SJCRH30 (cell line): ENCODE measurements at regions not wholly inside any gene's neighbourhood (a gene's known extent, or its start where the extent isn't known, plus 50 kb on each side); places are given as distances from the start of the nearest gene placed in this dataset.

Experiments used
- DNase-seq, 2 experiments: peaks; one replicate each; pipeline ENCODE4 v3.0.0-alpha.2; 2015 to 2020
- H3K27ac ChIP-seq: fragments of 250-450 bp; sonication (Bioruptor Pico); 2 replicates; pipeline ENCODE4 v1.5.1; 2020; ENCODE audit warnings: mild to moderate bottlenecking, moderate library complexity
- H3K27me3 ChIP-seq: fragments of 250-450 bp; sonication (Bioruptor Pico); 2 replicates; pipeline ENCODE4 v1.5.1; 2020; ENCODE audit warnings: mild to moderate bottlenecking, moderate library complexity
- H3K36me3 ChIP-seq: fragments of 250-450 bp; sonication (Bioruptor Pico); 2 replicates; pipeline ENCODE4 v1.5.1; 2020; ENCODE audit warnings: mild to moderate bottlenecking, moderate library complexity
- H3K4me1 ChIP-seq: fragments of 250-450 bp; sonication (Bioruptor Pico); 2 replicates; pipeline ENCODE4 v1.5.1; 2020; ENCODE audit warnings: mild to moderate bottlenecking, moderate library complexity
- H3K4me3 ChIP-seq: fragments of 250-450 bp; sonication (Bioruptor Pico); 2 replicates; pipeline ENCODE4 v1.5.1; 2020; ENCODE audit warnings: mild to moderate bottlenecking, moderate library complexity
- H3K9me3 ChIP-seq: fragments of 250-450 bp; sonication (Bioruptor Pico); replicated peaks from 2 replicates; pipeline ENCODE4 v1.5.1; 2020; ENCODE audit warnings: mild to moderate bottlenecking, moderate library complexity

DNA sequence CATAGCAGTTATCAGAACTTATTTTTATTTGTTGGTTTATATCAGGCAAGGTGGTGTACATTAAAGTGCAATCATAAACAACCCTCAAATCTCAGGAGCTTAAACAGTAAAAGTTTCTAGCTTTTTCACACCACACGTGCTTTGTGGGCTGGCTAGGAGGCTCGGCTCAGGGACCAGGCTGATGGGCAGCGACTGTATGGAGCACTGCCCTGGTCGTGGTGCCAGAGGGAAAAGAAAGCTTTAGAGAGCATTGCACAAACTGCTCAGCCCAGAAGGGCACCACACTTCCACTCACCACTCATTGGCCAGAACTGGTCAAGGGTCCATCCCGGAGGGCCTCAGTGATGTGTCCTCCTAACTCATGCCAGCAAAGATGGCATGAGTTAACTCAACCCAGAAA, 123.2 kb downstream of the AQP9 start:
- H3K36me3 ChIP-seq = no peaks in the 10 kb centered on the region
- no peak overlapping the region for H3K27ac ChIP-seq
- H3K4me3 ChIP-seq = no peak overlapping the region
- H3K27me3 ChIP-seq = no peaks in the 10 kb centered on the region
- no peak for DNase-seq
- peaks cover 7% of the 10 kb centered on the region for H3K9me3 ChIP-seq
- H3K4me1 ChIP-seq = no peaks in the 10 kb centered on the region

DNA sequence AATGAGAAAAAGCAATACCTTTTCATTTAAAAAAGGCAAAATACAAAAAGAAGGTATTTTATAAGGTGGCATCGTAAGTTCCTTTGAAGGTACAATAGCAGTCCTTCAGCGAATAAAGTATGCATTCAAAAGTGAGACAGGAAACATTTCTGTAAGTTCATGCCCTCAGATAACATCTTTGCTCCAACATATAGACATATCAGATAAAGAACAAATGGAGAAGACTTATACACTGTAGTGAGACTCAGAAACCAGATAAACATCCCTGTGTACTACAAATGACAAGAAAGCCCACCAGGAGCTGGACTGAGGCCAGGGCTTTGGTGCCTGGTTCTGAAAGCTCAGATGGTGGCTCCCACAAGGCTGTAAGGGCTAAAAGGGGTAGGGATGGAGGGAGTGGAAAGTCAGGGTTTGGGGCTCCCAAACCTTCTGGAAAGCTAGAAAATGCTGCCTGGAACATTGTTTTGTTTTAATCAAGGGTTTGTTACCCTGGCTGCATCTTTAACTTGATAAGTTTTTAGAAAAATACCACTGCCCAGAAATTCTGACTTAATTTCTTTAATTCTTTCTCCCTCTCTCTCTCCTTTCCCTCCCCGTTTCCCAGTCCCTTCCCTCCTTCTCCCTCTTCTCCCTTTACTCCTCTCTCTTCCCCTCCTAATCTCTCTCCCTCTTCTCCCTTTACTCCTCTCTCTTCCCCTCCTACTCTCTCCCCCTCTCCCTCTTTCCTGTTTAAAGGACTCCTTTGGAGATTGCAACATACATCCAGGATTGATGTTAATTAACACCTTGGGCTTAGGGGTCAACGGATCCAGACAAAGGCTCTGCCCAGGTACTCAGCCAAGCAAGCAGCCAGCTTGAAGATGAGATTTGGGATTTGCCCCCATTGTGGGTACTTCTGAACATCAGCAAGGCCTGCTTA, 126.1 kb downstream of the AQP9 start:
- H3K27ac ChIP-seq = no peak overlapping the region
- peaks cover 5% of the 10 kb centered on the region for H3K9me3 ChIP-seq
- no peaks in the 10 kb centered on the region for H3K36me3 ChIP-seq
- H3K27me3 ChIP-seq = no peaks in the 10 kb centered on the region
- peak in 1 of 2 experiments; percentile 15 for DNase-seq
- H3K4me1 ChIP-seq = no peaks in the 10 kb centered on the region
- no peak overlapping the region for H3K4me3 ChIP-seq

DNA sequence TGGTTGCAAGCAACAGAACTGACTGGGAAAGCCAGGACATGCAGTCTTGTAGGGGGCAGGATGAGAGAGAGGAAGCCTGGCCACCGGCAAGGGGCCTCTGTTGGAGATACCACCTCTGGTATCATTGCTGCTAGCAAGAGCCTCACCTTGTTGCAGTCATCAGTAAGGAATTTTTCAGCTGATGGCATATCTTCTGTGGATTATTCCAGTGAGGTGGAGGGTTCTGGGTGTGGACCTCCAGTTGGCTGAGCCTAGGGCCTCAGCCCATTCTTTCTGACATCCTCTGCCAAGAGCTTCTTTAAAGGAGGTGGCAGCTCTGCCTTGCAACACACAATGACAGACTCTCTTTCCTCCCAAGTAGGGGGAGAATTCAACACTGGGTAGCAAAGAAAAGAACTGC, 128.9 kb downstream of the AQP9 start:
- H3K27ac ChIP-seq = no peak overlapping the region
- no peaks in the 10 kb centered on the region for H3K36me3 ChIP-seq
- H3K4me3 ChIP-seq = no peak overlapping the region
- H3K27me3 ChIP-seq = no peaks in the 10 kb centered on the region
- peaks cover 4% of the 10 kb centered on the region; the same call in 1 of the 2 replicates for H3K4me1 ChIP-seq
- peaks cover 7% of the 10 kb centered on the region for H3K9me3 ChIP-seq
- DNase-seq = no peak

DNA sequence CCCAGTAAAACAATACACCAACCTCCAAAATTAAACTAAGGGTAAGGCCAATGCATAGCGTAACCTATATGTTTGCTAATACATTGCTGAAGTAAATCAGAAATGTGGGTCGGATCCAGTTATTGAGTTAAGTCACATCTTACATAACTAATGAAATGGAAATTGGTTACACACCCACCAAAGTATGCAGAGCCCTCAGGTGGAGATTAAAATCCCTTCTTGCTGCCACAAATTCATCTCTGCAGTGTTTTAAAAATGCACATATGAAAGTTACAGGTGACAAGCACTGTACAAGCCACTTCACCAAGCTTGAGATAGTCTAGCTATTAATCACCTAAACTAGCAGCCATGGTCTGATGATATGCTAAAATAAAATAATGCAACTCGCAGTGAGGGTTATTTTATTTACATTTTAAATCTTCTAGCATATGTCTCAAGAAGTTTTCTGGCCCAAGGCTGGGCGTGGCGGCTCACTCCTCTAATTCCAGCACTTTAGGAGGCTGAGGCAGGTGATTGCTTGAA, 130.6 kb downstream of the AQP9 start:
- Histone ChIP-seq H3K4me3 (no peak overlapping the region), H3K27ac (no peak overlapping the region), H3K9me3 (peaks cover 7% of the 10 kb centered on the region), H3K4me1 (peaks cover 4% of the 10 kb centered on the region; the same call in 1 of the 2 replicates), H3K36me3 (no peaks in the 10 kb centered on the region), H3K27me3 (no peaks in the 10 kb centered on the region)
- DNase-seq = no peak

DNA sequence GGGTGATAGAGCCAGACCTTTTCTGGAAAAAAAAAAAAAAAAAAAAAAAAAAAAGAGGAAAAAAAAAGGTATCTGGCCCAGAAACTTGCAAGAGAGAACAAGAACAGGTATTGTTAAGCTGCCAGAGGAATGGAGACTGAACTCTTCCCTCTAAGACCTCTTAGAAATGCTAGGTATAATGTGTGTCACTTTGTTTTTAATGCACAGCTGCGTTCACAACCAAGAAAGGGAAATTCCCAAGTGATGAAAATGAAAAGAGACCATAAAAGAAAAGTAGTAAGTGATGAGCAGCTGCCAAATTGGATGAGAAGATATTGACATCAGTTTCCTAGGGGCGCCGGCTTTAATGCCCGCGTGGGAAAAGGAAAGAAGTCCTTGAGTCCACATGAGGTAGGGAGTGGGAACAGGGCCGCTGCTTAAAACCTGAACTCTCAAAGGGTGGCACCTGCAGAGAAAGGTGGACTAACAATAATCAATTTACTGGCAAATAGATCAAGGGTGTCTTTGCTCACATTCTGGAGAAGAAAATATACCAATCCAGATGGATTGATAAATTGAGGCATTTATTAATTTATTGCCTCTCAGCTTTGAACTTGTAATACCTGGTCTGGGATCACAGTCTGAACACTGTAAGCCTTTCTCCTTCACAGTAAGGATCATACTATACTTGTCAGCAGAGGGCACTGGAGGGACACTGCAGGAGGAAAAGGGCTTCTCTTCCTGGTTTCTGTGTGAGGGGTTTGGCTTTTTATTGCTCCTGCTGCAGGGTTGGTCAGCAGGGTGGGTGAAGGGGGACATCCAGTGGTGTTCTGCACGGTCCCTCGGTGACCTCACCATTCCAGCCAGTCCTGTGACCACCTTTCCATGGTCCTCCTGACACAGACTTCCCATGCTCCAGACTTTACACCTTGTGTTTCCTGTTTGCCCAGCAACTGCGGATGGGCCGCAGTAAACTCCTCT, 131.6 kb downstream of the AQP9 start:
- Histone ChIP-seq H3K27me3 (no peaks in the 10 kb centered on the region), H3K27ac (no peak overlapping the region; the same call in 1 of the 2 replicates), H3K9me3 (peaks cover 7% of the 10 kb centered on the region), H3K36me3 (no peaks in the 10 kb centered on the region), H3K4me1 (peaks cover 4% of the 10 kb centered on the region; the same call in 1 of the 2 replicates), H3K4me3 (no peak overlapping the region)
- DNase-seq = peak; percentile 70 to 90

DNA sequence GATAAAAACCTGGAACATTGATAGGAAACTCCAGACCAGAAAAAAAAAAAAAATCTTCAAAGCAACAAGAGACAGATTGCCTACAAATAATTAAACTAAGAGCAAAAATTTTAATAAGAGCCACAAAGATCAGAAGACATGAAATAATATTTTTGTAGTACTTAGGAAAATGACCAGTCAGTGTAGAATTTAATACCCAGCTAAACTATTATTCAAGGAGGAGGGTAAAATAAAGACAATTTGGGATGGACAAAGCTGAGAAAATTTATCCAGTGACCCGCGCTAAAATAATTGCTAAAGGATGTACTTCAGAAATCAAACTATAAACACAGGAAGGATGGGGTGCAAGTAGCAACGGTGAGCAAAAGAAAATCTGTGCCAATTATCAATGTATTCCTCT, 133.2 kb downstream of the AQP9 start:
- no peaks in the 10 kb centered on the region for H3K27me3 ChIP-seq
- H3K27ac ChIP-seq = no peak overlapping the region
- H3K4me1 ChIP-seq = peaks cover 4% of the 10 kb centered on the region; the same call in 1 of the 2 replicates
- 0 out of 2 replicates have a peak, but pooled peaks cover 3% of the 10 kb centered on the region for H3K9me3 ChIP-seq
- no peak for DNase-seq
- no peak overlapping the region for H3K4me3 ChIP-seq
- H3K36me3 ChIP-seq = no peaks in the 10 kb centered on the region

DNA sequence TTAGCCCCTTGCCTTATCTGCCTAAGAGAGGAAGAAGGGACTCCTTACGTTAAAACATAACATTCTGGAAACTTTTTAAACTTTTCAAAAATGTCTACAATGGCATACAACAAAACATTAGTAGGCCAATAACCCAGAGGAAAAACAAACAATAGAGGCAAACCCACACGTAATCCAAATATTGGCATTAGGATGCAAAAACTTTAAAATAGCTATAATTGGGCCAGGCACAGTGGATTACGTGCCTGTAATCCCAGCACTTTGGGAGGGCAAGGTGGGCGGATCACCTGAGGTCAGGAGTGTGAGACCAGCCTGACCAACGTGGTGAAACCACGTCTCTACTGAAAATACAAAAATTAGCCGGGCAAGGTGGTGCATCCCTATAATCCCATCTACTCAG, 134.9 kb downstream of the AQP9 start:
- H3K4me1 ChIP-seq = peaks cover 4% of the 10 kb centered on the region; the same call in 1 of the 2 replicates
- no peaks in the 10 kb centered on the region for H3K36me3 ChIP-seq
- H3K9me3 ChIP-seq = 0 out of 2 replicates have a peak, but pooled peaks cover 3% of the 10 kb centered on the region
- no peak for DNase-seq
- no peak overlapping the region for H3K4me3 ChIP-seq
- H3K27ac ChIP-seq = no peak overlapping the region
- H3K27me3 ChIP-seq = no peaks in the 10 kb centered on the region

DNA sequence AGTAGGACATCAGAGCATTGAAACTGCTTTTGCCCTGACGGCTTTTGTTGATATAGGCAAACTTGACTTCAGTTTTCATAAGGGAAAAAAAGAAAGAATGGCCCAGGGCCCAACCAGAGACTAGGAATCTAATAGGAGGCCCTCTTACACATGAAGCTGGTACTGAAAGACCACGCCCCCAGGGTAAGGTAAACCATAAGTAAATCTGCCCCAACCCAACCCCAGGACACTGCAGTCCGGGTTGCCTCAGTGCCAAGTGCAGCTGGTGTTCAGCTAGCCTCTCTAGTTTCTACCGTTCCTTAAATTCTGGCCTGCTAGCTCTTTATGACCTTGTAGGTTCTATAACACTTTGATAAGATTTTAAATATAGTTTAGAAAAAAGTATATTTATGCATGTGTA, 136.7 kb downstream of the AQP9 start:
- Histone ChIP-seq H3K9me3 (0 out of 2 replicates have a peak, but pooled peaks cover 3% of the 10 kb centered on the region), H3K4me3 (no peak overlapping the region), H3K4me1 (peaks cover 4% of the 10 kb centered on the region; the same call in 1 of the 2 replicates), H3K27ac (no peak overlapping the region), H3K36me3 (no peaks in the 10 kb centered on the region), H3K27me3 (no peaks in the 10 kb centered on the region)
- peak in 1 of 2 experiments; percentile 9 for DNase-seq

DNA sequence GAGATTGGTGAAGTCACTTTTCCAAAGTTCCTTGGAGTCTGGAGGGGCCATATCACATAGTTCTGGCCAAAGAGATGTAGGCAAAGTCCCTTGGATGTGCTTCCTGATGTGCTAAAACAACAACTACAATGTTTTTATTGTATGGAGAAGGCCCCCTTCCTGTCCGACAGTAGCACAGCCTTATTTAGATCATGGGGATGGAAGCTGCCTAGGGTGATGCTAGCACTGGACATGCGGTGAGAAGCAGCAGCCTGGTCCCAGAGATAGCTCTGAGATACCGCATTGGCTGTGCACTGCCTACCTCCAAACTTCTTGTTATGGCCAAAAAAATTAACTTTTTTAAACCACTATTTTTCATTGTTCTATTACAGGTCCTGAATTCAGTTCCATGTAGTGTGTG, 137.6 kb downstream of the AQP9 start:
- Histone ChIP-seq H3K4me1 (no peaks in the 10 kb centered on the region), H3K36me3 (no peaks in the 10 kb centered on the region), H3K4me3 (no peak overlapping the region), H3K27ac (no peak overlapping the region), H3K27me3 (no peaks in the 10 kb centered on the region), H3K9me3 (0 out of 2 replicates have a peak, but pooled peaks cover 3% of the 10 kb centered on the region)
- DNase-seq = no peak

DNA sequence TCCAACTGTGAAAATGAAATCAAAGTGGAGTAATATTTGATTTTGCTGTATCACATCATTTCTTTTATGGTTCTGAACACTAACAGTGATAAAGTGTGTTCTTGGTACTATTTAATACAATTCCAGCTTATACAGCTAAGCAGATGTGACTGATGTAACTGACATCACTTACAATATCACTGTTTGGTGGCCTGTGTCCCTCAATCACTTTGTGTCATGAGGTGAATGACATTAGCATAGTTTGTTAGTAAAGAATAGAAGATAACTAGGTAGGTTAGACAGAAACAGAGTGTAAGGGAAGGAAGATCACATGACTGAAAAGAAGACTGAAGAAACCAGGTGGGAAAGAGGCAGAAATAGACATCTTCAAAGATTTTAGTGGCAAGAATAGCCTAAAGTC, 138.7 kb downstream of the AQP9 start:
- no peak overlapping the region for H3K4me3 ChIP-seq
- no peak overlapping the region for H3K27ac ChIP-seq
- DNase-seq = no peak
- no peaks in the 10 kb centered on the region for H3K36me3 ChIP-seq
- H3K4me1 ChIP-seq = no peaks in the 10 kb centered on the region
- H3K27me3 ChIP-seq = no peaks in the 10 kb centered on the region
- H3K9me3 ChIP-seq = no peaks in the 10 kb centered on the region

DNA sequence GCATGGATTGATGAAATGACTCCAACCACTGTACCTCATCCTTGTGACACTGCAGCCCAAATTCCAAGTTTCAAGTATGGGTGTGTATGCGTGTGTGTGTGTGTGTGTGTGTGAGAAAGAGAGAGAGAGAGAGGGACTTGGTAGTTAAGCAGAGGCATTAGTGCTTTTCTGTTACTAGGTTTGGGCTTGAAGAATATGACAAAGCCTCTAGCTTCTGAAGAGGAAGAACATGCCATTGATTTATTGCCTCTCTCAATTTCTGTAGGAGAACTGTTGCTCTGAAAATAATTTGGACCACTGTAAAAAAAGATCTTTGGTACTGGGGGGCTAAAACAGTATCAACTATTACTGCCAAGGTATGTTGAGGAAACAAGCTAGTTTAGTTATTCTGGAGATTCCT, 139.2 kb downstream of the AQP9 start:
- no peaks in the 10 kb centered on the region for H3K9me3 ChIP-seq

DNA sequence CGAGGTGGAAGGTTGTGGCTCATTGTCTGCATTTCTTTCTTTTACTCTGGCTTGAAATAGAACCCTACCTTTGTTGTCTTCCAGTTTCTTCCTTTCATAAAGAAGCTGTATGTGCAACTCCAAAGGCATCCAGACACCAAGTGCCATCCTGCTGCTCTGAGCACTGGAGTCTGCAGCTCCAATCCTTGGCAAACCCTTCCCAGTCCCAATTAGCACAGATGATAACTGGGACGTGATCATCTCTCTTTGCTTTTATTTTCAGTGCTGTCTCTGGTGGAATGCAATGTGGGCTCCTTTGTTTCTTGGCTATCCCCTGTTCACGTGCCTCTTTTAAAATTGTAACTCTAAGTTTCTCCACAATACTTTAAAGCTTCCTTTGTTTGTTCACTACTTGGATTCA, 140.9 kb downstream of the AQP9 start:
- DNase-seq = no peak
- Histone ChIP-seq H3K4me3 (no peak overlapping the region), H3K27ac (no peak overlapping the region), H3K4me1 (no peaks in the 10 kb centered on the region), H3K27me3 (no peaks in the 10 kb centered on the region), H3K36me3 (no peaks in the 10 kb centered on the region), H3K9me3 (no peaks in the 10 kb centered on the region)

More for the DNA sequence above, 139.2 kb downstream of the AQP9 start:
- Histone ChIP-seq H3K36me3 (no peaks in the 10 kb centered on the region), H3K27ac (no peak overlapping the region), H3K4me3 (no peak overlapping the region), H3K4me1 (no peaks in the 10 kb centered on the region), H3K27me3 (no peaks in the 10 kb centered on the region)
- no peak for DNase-seq

DNA sequence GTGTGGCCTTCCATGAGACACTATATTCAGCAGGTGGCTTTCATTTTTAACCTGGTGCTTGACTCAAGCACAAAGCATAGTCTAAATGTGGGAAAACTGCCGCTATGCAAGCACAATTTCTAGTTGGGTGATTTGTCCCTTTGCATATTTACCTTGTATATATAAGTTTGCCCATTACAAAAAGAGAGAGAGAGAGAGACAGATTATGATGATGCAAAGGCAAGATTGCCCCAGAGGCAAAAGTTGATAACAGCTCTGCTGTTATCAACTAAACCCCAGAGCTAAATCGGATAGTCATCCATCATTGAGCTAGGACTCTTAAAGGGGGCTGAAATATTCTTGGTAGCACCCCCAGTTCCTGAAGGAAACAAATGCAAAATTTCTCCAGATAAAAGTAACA, 141.5 kb downstream of the AQP9 start:
- H3K36me3 ChIP-seq = no peaks in the 10 kb centered on the region
- no peaks in the 10 kb centered on the region for H3K9me3 ChIP-seq
- no peaks in the 10 kb centered on the region for H3K27me3 ChIP-seq
- DNase-seq = no peak
- H3K4me3 ChIP-seq = no peak overlapping the region
- no peak overlapping the region for H3K27ac ChIP-seq
- H3K4me1 ChIP-seq = no peaks in the 10 kb centered on the region

DNA sequence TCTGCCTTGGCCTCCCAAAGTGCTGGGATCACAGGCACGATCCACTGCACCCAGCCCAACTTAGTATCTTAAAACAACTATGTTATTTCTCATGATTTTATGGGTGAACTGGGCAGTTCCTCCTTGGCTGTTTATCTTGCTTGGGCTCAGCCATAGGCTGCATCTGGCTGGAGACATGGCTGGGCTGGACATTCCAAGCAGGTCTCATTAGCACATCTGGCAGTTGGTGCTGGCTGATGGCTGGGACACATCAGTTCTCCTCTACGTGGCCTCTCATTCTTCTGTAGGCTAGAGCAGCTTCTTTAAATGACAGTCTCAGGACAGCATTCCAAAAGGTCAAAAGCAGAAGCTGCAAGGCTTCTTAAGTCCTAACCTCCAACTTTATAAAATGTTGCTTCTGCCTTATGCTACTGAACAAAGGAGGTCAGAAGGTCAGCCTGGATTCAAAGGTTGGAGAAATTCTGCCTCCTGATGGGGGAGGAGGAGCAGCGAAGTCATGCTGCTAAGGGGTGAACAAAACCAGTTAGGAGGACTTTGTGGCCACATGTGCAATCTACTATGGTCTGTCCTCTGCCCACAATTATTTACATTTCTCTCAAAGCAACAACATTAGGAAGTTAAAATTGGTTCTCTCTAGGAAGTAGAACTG, 144.0 kb downstream of the AQP9 start:
- DNase-seq = no peak

More for the DNA sequence above, 144.0 kb downstream of the AQP9 start:
- H3K36me3 ChIP-seq = no peaks in the 10 kb centered on the region
- no peaks in the 10 kb centered on the region for H3K4me1 ChIP-seq
- no peaks in the 10 kb centered on the region for H3K27me3 ChIP-seq
- H3K9me3 ChIP-seq = no peaks in the 10 kb centered on the region
- no peak overlapping the region for H3K27ac ChIP-seq
- H3K4me3 ChIP-seq = no peak overlapping the region
